Neural cell (in vitro differentiated cells): ENCODE measurements at regions not wholly inside any gene's neighbourhood (a gene's known extent, or its start where the extent isn't known, plus 50 kb on each side); places are given as distances from the start of the nearest gene placed in this dataset.

Experiments used
- H2AFZ ChIP-seq: fragments of 200-600, 300-800 bp; sonication (generic), shearing (Covaris generic); 2 replicates; pipeline ENCODE4 v1.6.0; 2014; ENCODE audit warnings: low read depth, mild to moderate bottlenecking, antibody characterized with exemption, low read length, moderate library complexity
- H3F3A ChIP-seq: fragments of 200-600 bp; shearing (Covaris generic); 2 replicates; pipeline ENCODE4 v1.6.1; 2016; ENCODE audit warnings: mild to moderate bottlenecking, moderate library complexity, mixed read lengths, antibody characterized with exemption, low read length; ENCODE audit not compliant: insufficient read depth, poor library complexity, severe bottlenecking
- H3K27ac ChIP-seq: fragments of 200-600, 300-800 bp; sonication (generic), shearing (Covaris generic); 2 replicates; pipeline ENCODE4 v1.5.1; 2014; ENCODE audit warnings: mild to moderate bottlenecking, low read length, moderate library complexity
- H3K27me3 ChIP-seq: fragments of 300-800, 200-600 bp; sonication (generic), shearing (Covaris generic); 2 replicates; pipeline ENCODE4 v1.6.0; 2014; ENCODE audit warnings: mild to moderate bottlenecking, low read depth, low read length, moderate library complexity; ENCODE audit not compliant: insufficient read depth
- H3K36me3 ChIP-seq: fragments of 300-800, 200-600 bp; sonication (generic), shearing (Covaris generic); 2 replicates; pipeline ENCODE4 v1.5.1; 2014; ENCODE audit warnings: mild to moderate bottlenecking, antibody characterized with exemption, low read length, moderate library complexity; ENCODE audit not compliant: insufficient read depth
- H3K4me2 ChIP-seq: fragments of 300-800, 200-600 bp; sonication (generic), shearing (Covaris generic); 2 replicates; pipeline ENCODE4 v1.6.0; 2014; ENCODE audit warnings: mild to moderate bottlenecking, low read length
- H3K4me3 ChIP-seq: fragments of 300-800, 200-600 bp; sonication (generic), shearing (Covaris generic); 2 replicates; pipeline ENCODE4 v1.5.1; 2014; ENCODE audit warnings: mild to moderate bottlenecking, low read length, moderate library complexity
- H3K79me2 ChIP-seq: fragments of 200-600 bp; shearing (Covaris generic); replicated peaks from 2 replicates; pipeline ENCODE4 v1.6.0; 2014; ENCODE audit warnings: mild to moderate bottlenecking, low read length, moderate library complexity; ENCODE audit not compliant: insufficient read depth
- H3K9ac ChIP-seq: fragments of 300-800, 200-600 bp; sonication (generic), shearing (Covaris generic); 2 replicates; pipeline ENCODE4 v1.6.1; 2016; ENCODE audit warnings: mild to moderate bottlenecking, low read length, mixed read lengths
- H3K9me2 ChIP-seq: fragments of 200-600 bp; shearing (Covaris generic); 2 replicates; pipeline ENCODE4 v1.6.1; 2016; ENCODE audit warnings: mild to moderate bottlenecking, low read length, mixed read lengths; ENCODE audit not compliant: insufficient read depth
- H3K9me3 ChIP-seq: fragments of 200-600, 300-800 bp; sonication (generic), shearing (Covaris generic); 2 replicates; pipeline ENCODE4 v1.6.1; 2016; ENCODE audit warnings: mild to moderate bottlenecking, mixed run types, low read length, moderate library complexity, mixed read lengths
- H4K20me1 ChIP-seq: fragments of 200-600 bp; shearing (Covaris generic); 2 replicates; pipeline ENCODE4 v1.6.1; 2016; ENCODE audit warnings: mild to moderate bottlenecking, mixed run types; ENCODE audit not compliant: insufficient read depth
- CTCF ChIP-seq: fragments of 450-650 bp; IDR thresholded peaks from 2 replicates; pipeline ENCODE4 v1.5.1; 2014; ENCODE audit warnings: antibody characterized with exemption, mild to moderate bottlenecking, moderate library complexity; ENCODE audit not compliant: poor library complexity, severe bottlenecking
- EP300 ChIP-seq: fragments of 450-650 bp; conservative IDR thresholded peaks from 2 replicates; pipeline ENCODE4 v1.6.1; 2014; ENCODE audit warnings: antibody characterized with exemption, mild to moderate bottlenecking, moderate library complexity; ENCODE audit not compliant: poor library complexity, severe bottlenecking
- EZH2 ChIP-seq: fragments of 200-600, 300-800 bp; shearing (Covaris generic), sonication (generic); IDR thresholded peaks from 2 replicates; pipeline ENCODE4 v1.6.1; 2014; ENCODE audit warnings: antibody characterized with exemption, low read length, borderline replicate concordance, mild to moderate bottlenecking; ENCODE audit not compliant: insufficient read depth, poor library complexity, severe bottlenecking
- POLR2AphosphoS5 ChIP-seq: IDR thresholded peaks from 2 replicates; pipeline ENCODE4 v1.6.1; 2012
- RAD21 ChIP-seq: fragments of 450-650 bp; conservative IDR thresholded peaks from 2 replicates; pipeline ENCODE4 v1.6.1; 2014; ENCODE audit warnings: antibody characterized with exemption, mild to moderate bottlenecking, moderate library complexity
- SMC3 ChIP-seq: fragments of 450-650 bp; conservative IDR thresholded peaks from 2 replicates; pipeline ENCODE4 v1.6.1; 2014; ENCODE audit warnings: antibody characterized with exemption, mild to moderate bottlenecking, moderate library complexity; ENCODE audit not compliant: poor library complexity
- TAF1 ChIP-seq: IDR thresholded peaks from 2 replicates; pipeline ENCODE4 v1.6.1; 2012; ENCODE audit warnings: low read depth

GRCh38 chr3:72260588-72260910, 475.6 kb upstream of the PROK2 start:
- H2AFZ ChIP-seq: no peak overlapping the region
- H3K9me3 ChIP-seq: no peaks in the 10 kb centered on the region
- no peak overlapping the region for H3K27ac ChIP-seq
- H3F3A ChIP-seq: no peaks in the 10 kb centered on the region
- H3K9me2 ChIP-seq: no peaks in the 10 kb centered on the region
- H3K27me3 ChIP-seq: no peaks in the 10 kb centered on the region
- H3K79me2 ChIP-seq: no peaks in the 10 kb centered on the region
- no peak for TF ChIP-seq SMC3
- no peak for TF ChIP-seq TAF1
- TF ChIP-seq EP300: no peak
- TF ChIP-seq EZH2: no peak
- TF ChIP-seq CTCF: no peak
- no peaks in the 10 kb centered on the region for H4K20me1 ChIP-seq
- no peak overlapping the region for H3K4me2 ChIP-seq
- no peak overlapping the region for H3K4me3 ChIP-seq
- H3K9ac ChIP-seq: no peak overlapping the region
- H3K36me3 ChIP-seq: no peaks in the 10 kb centered on the region

- TF ChIP-seq EP300: no peak
- TF ChIP-seq RAD21: no peak
- TF ChIP-seq EZH2: no peak
- no peak for TF ChIP-seq TAF1
- Histone ChIP-seq H3K9ac (no peak overlapping the region), H3K4me2 (no peak overlapping the region), H3K9me2 (no peaks in the 10 kb centered on the region), H3K27ac (no peak overlapping the region), H3K4me3 (no peak overlapping the region), H3K79me2 (no peaks in the 10 kb centered on the region), H3K36me3 (no peaks in the 10 kb centered on the region), H3F3A (no peaks in the 10 kb centered on the region), H4K20me1 (no peaks in the 10 kb centered on the region), H3K27me3 (no peaks in the 10 kb centered on the region), H3K9me3 (no peaks in the 10 kb centered on the region), H2AFZ (no peak overlapping the region)
These were observed 475.0 kb upstream of the PROK2 start for GRCh38 chr3:72259755-72260587.

- Histone ChIP-seq H2AFZ (peak overlapping the region; percentile 24), H4K20me1 (no peaks in the 10 kb centered on the region), H3K9ac (peak overlapping the region; percentile 7), H3K4me2 (no peak overlapping the region), H3K27ac (no peak overlapping the region), H3F3A (no peaks in the 10 kb centered on the region), H3K27me3 (no peaks in the 10 kb centered on the region), H3K79me2 (no peaks in the 10 kb centered on the region), H3K36me3 (no peaks in the 10 kb centered on the region), H3K4me3 (no peak overlapping the region), H3K9me3 (no peaks in the 10 kb centered on the region), H3K9me2 (no peaks in the 10 kb centered on the region)
- TF ChIP-seq EZH2 (no peak), POLR2AphosphoS5 (no peak), RAD21 (no peak), SMC3 (no peak), CTCF (no peak)
These were observed 473.6 kb upstream of the PROK2 start for GRCh38 chr3:72258361-72259141.
